ENCODE measurements at regions not wholly inside any gene's neighbourhood (a gene's known extent, or its start where the extent isn't known, plus 50 kb on each side); places are given as distances from the start of the nearest gene placed in this dataset.

- H3K27ac ChIP-seq: no peak overlapping the region
- TF ChIP-seq, protein P1, sequence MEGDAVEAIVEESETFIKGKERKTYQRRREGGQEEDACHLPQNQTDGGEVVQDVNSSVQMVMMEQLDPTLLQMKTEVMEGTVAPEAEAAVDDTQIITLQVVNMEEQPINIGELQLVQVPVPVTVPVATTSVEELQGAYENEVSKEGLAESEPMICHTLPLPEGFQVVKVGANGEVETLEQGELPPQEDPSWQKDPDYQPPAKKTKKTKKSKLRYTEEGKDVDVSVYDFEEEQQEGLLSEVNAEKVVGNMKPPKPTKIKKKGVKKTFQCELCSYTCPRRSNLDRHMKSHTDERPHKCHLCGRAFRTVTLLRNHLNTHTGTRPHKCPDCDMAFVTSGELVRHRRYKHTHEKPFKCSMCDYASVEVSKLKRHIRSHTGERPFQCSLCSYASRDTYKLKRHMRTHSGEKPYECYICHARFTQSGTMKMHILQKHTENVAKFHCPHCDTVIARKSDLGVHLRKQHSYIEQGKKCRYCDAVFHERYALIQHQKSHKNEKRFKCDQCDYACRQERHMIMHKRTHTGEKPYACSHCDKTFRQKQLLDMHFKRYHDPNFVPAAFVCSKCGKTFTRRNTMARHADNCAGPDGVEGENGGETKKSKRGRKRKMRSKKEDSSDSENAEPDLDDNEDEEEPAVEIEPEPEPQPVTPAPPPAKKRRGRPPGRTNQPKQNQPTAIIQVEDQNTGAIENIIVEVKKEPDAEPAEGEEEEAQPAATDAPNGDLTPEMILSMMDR (IDR thresholded peaks at IDR 0.05): no peak
- H3K9me3 ChIP-seq: no peaks in the 10 kb centered on the region
- no peak overlapping the region for H3K4me3 ChIP-seq
- intact Hi-C loops (cut with DNase I): no loop called here
- H3K27me3 ChIP-seq: no peaks in the 10 kb centered on the region
- ATAC-seq (no peak), DNase-seq (no peak)
- no peaks in the 10 kb centered on the region for H3K36me3 ChIP-seq
- H3K4me1 ChIP-seq: no peaks in the 10 kb centered on the region
These were observed 978.3 kb downstream of the PCDH18 start for GRCh38 chr4:136554033-136554432.

DNA sequence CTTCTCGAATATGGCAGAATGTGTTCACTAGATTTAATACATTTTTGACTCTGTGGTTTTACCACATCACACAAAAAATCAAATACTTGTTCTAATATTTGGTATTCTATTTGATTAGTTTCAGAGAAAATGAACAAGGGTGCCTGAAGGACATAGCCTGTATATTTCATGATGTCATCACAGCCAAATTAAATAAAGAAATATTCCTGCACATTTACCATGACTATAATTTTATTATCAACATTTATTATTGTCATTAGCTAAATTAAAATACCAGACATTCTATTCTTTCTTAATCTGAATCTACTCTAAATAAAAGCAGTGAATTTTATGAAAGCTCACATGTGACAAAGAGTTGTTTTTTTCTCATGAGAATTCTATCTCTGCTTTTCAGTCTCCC, 980.5 kb downstream of the PCDH18 start:
- H3K9me3 ChIP-seq: no peaks in the 10 kb centered on the region
- no peaks in the 10 kb centered on the region for H3K4me1 ChIP-seq
- intact Hi-C loops (cut with DNase I): no loop called here
- TF ChIP-seq, protein P1 (IDR thresholded peaks at IDR 0.05): no peak
- H3K27ac ChIP-seq: no peak overlapping the region
- no peaks in the 10 kb centered on the region for H3K36me3 ChIP-seq
- no peaks in the 10 kb centered on the region for H3K27me3 ChIP-seq
- DNase-seq (no peak), ATAC-seq (no peak)
- no peak overlapping the region for H3K4me3 ChIP-seq

- ATAC-seq: no peak
- Histone ChIP-seq H3K27ac (no peak overlapping the region), H3K36me3 (no peaks in the 10 kb centered on the region), H3K9me3 (no peaks in the 10 kb centered on the region), H3K27me3 (no peaks in the 10 kb centered on the region), H3K4me3 (no peak overlapping the region), H3K4me1 (no peaks in the 10 kb centered on the region)
- DNase-seq: no peak
- TF ChIP-seq, protein P1 (IDR thresholded peaks at IDR 0.05): no peak
- intact Hi-C loops (cut with DNase I): no loop called here
These were observed 991.5 kb downstream of the PCDH18 start for GRCh38 chr4:136540747-136541146.

DNA sequence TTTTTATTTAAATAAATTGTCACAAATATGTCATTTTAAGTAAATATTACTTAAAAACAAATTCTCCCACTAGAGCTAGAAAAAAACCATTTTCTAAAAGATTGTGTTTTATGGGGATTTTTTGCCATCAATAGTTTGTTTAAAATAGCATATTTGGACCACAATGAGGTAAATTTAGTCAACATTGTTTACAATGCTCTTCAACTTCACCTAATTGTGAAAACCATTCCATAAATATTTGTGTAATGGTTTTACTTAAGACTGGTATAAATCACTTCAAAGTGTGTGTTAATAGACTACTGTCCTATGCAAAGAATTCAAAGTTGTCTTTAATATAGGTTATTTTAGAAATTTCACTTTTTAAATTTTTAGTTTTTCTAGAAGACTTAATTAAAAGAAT, 1004.2 kb downstream of the PCDH18 start:
- TF ChIP-seq, protein P1 (IDR thresholded peaks at IDR 0.05): no peak
- Histone ChIP-seq H3K4me1 (no peaks in the 10 kb centered on the region), H3K36me3 (no peaks in the 10 kb centered on the region), H3K27ac (no peak overlapping the region), H3K9me3 (no peaks in the 10 kb centered on the region), H3K4me3 (no peak overlapping the region), H3K27me3 (no peaks in the 10 kb centered on the region)
- intact Hi-C loops (cut with DNase I): no loop called here
- ATAC-seq (no peak), DNase-seq (no peak)

DNA sequence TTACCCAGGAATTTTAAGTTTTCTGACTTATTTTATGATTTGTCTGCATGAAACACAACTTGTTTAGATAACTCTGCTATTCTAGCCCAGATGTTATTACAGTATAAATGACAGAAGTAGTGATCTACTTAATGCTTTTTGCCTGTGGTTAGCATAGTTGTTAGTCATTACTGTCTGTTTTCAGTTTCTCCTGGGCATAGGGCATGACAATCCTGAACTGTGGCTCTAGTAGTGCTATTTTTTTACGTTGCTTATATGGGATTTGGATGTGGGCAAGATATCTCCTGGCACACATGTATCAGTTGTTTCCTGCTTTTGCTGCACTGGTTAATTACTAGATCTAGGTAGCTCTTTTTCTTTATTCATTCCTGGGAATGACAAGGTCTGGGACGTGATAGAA, 1005.8 kb downstream of the PCDH18 start:
- H3K4me3 ChIP-seq: no peak overlapping the region
- H3K9me3 ChIP-seq: no peaks in the 10 kb centered on the region
- DNase-seq: no peak
- ATAC-seq: no peak
- TF ChIP-seq, protein P1 (IDR thresholded peaks at IDR 0.05): no peak
- intact Hi-C loops (cut with DNase I): no loop called here
- no peaks in the 10 kb centered on the region for H3K4me1 ChIP-seq
- H3K36me3 ChIP-seq: no peaks in the 10 kb centered on the region
- no peaks in the 10 kb centered on the region for H3K27me3 ChIP-seq
- H3K27ac ChIP-seq: no peak overlapping the region

DNA sequence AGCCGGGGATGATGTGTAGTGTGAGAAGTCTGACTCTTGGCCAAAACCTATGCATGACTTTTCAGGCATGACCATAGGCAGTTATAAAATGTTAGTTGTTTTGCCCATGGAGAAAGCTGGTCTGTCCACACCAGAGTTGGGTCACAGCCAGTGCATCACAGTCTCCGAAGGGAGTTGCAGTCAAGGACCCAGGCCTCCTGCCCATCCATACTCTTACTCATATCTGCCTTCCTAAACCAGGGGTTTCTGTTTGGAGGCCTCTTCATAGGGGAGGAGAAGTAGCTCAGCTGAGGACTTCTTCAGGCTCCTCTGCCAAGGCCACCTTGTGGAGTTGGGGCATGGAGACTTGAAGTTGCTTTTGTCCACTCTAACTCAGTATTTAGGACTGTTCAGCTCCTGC, 1008.3 kb downstream of the PCDH18 start:
- no peak overlapping the region for H3K4me3 ChIP-seq
- no peaks in the 10 kb centered on the region for H3K36me3 ChIP-seq
- TF ChIP-seq, protein P1 (IDR thresholded peaks at IDR 0.05): no peak
- no peaks in the 10 kb centered on the region for H3K27me3 ChIP-seq
- no peaks in the 10 kb centered on the region for H3K9me3 ChIP-seq
- intact Hi-C loops (cut with DNase I): no loop called here
- ATAC-seq (no peak), DNase-seq (no peak)
- H3K4me1 ChIP-seq: no peaks in the 10 kb centered on the region
- no peak overlapping the region for H3K27ac ChIP-seq

All from upper lobe of right lung (tissue), 1 donor.